IMR-90 (cell line): ENCODE measurements at regions not wholly inside any gene's neighbourhood (a gene's known extent, or its start where the extent isn't known, plus 50 kb on each side); places are given as distances from the start of the nearest gene placed in this dataset.

ENCODE experiments used
- ATAC-seq: fragments of 200-7000 bp; cut with Tn5 transposase; 2 replicates; pipeline ENCODE4 v1.9.1; 2020; ENCODE audit warnings: low read depth, mild to moderate bottlenecking, moderate library complexity
- BruUV-seq: library from RNA; stranded (reverse); fragments of 400-500 nt; replicated peaks from 2 replicates; lab custom pipeline; 2021; lab: Mats Ljungman, UMichigan
- CTCF ChIA-PET: fragments of 300-600 bp; formaldehyde crosslinking; extraction: SDS; loops from one replicate; lab custom pipeline; 2021; ENCODE audit warnings: antibody characterized with exemption; lab: Yijun Ruan, JAX
- POLR2A ChIA-PET: fragments of 300-600 bp; sonication (Branson Sonifier 250); formaldehyde crosslinking; loops from one replicate; lab custom pipeline; 2022; ENCODE audit warnings: antibody characterized with exemption; ENCODE audit not compliant: unreplicated experiment; lab: Charles Lee
- DNase-seq: peaks from one replicate; pipeline ENCODE4 v3.0.0; 2013
- H2AFZ ChIP-seq: replicated peaks from 2 replicates; pipeline ENCODE3; 2013; ENCODE audit warnings: low read length, mild to moderate bottlenecking; ENCODE audit not compliant: poor library complexity
- H2AK5ac ChIP-seq: 2 replicates; pipeline ENCODE4 v1.6.1; 2013; ENCODE audit warnings: low read depth, low read length, inconsistent platforms
- H2AK9ac ChIP-seq: replicated peaks from 2 replicates; pipeline ENCODE3; 2013; ENCODE audit warnings: mild to moderate bottlenecking, low read depth, low read length, moderate library complexity; ENCODE audit not compliant: poor library complexity
- H2BK120ac ChIP-seq: 2 replicates; pipeline ENCODE4 v1.6.1; 2013; ENCODE audit warnings: low read depth, low read length, inconsistent platforms
- H2BK15ac ChIP-seq: 3 replicates; pipeline ENCODE4 v1.6.1; 2013; ENCODE audit warnings: low read depth, low read length, inconsistent platforms
- H2BK20ac ChIP-seq: 2 replicates; pipeline ENCODE4 v1.6.1; 2013; ENCODE audit warnings: low read depth, mild to moderate bottlenecking, inconsistent platforms, low read length, moderate library complexity
- H2BK5ac ChIP-seq: 2 replicates; pipeline ENCODE4 v1.6.1; 2013; ENCODE audit warnings: mild to moderate bottlenecking, low read depth, low read length, inconsistent platforms; ENCODE audit not compliant: poor library complexity, severe bottlenecking
- H3K14ac ChIP-seq: replicated peaks from 2 replicates; pipeline ENCODE4 v1.6.1; 2013; ENCODE audit warnings: low read depth, low read length, inconsistent platforms
- H3K18ac ChIP-seq: 2 replicates; pipeline ENCODE4 v1.6.1; 2013; ENCODE audit warnings: low read depth, low read length, control low read depth
- H3K23ac ChIP-seq: 2 replicates; pipeline ENCODE4 v1.6.1; 2013; ENCODE audit warnings: low read depth, low read length, inconsistent platforms
- H3K27ac ChIP-seq: 2 replicates; pipeline ENCODE4 v1.5.1; 2013; ENCODE audit warnings: mild to moderate bottlenecking, control low read depth, low read length; ENCODE audit not compliant: insufficient read depth
- H3K27me3 ChIP-seq: 2 replicates; pipeline ENCODE4 v1.6.1; 2013; ENCODE audit warnings: low read length; ENCODE audit not compliant: control insufficient read depth, insufficient read depth
- H3K36me3 ChIP-seq: 2 replicates; pipeline ENCODE4 v1.6.1; 2013; ENCODE audit warnings: low read length, mixed read lengths; ENCODE audit not compliant: control insufficient read depth, insufficient read depth
- H3K4ac ChIP-seq: 2 replicates; pipeline ENCODE4 v1.6.1; 2013; ENCODE audit warnings: low read depth, low read length, inconsistent platforms
- H3K4me1 ChIP-seq: 2 replicates; pipeline ENCODE4 v1.6.1; 2013; ENCODE audit warnings: low read length, mixed read lengths; ENCODE audit not compliant: control insufficient read depth, insufficient read depth
- H3K4me2 ChIP-seq: 2 replicates; pipeline ENCODE4 v1.6.1; 2013; ENCODE audit warnings: low read depth, mild to moderate bottlenecking, control low read depth, low read length, moderate library complexity
- H3K4me3 ChIP-seq: 2 replicates; pipeline ENCODE4 v1.5.1; 2013; ENCODE audit warnings: low read depth, mild to moderate bottlenecking, control low read depth, low read length, moderate library complexity; ENCODE audit not compliant: insufficient read depth
- H3K56ac ChIP-seq: 2 replicates; pipeline ENCODE4 v1.6.1; 2013; ENCODE audit warnings: low read length, inconsistent platforms; ENCODE audit not compliant: insufficient read depth; ENCODE audit errors: extremely low read depth
- H3K79me1 ChIP-seq, 2 experiments: 2 replicates each; pipeline ENCODE4 v1.6.1; 2013; ENCODE audit warnings: low read length in 2 of 2, inconsistent platforms in 1 of 2, low read depth in 1 of 2
- H3K9ac ChIP-seq: 2 replicates; pipeline ENCODE4 v1.6.1; 2013; ENCODE audit warnings: low read depth, low read length, control low read depth
- H3K9me1 ChIP-seq: 2 replicates; pipeline ENCODE4 v1.6.1; 2013; ENCODE audit warnings: low read length, inconsistent platforms; ENCODE audit not compliant: insufficient read depth
- H3K9me3 ChIP-seq: 2 replicates; pipeline ENCODE4 v1.6.1; 2013; ENCODE audit warnings: low read length; ENCODE audit not compliant: control insufficient read depth, insufficient read depth
- H4K20me1 ChIP-seq: 2 replicates; pipeline ENCODE4 v1.6.1; 2013; ENCODE audit warnings: low read length, inconsistent platforms; ENCODE audit not compliant: insufficient read depth
- H4K5ac ChIP-seq: 2 replicates; pipeline ENCODE4 v1.6.1; 2013; ENCODE audit warnings: mild to moderate bottlenecking, low read depth, low read length, control low read depth
- H4K8ac ChIP-seq, 2 experiments: 2 replicates each; pipeline ENCODE4 v1.6.1; 2013; ENCODE audit warnings: low read depth in 2 of 2, low read length in 2 of 2, control low read depth in 1 of 2, inconsistent platforms in 1 of 2
- H4K91ac ChIP-seq: 2 replicates; pipeline ENCODE4 v1.6.1; 2013; ENCODE audit warnings: low read depth, low read length, inconsistent platforms; ENCODE audit not compliant: insufficient read depth
- MAFK ChIP-seq: IDR thresholded peaks from 2 replicates; pipeline ENCODE4 v1.6.1; 2012; ENCODE audit warnings: low read depth, low read length, improper control_type of control experiment
- WGBS, 2 experiments: methylation state at CpG; one replicate each; pipeline versions ENCODE4 v1.1.5 to v1.1.7; 2013; ENCODE audit warnings: missing lambda C conversion rate in 2 of 2; ENCODE audit not compliant: insufficient read length in 1 of 2; ENCODE audit errors: extremely low coverage in 2 of 2; 5-methylcytosine and 5-hydroxymethylcytosine counted together
- dilution Hi-C: fragments of 300-500 bp; cut with HindIII; formaldehyde crosslinking; loops from one replicate; pipeline ENCODE4 v1.14.3; 2018; ENCODE audit warnings: low sequenced_read_pairs; ENCODE audit not compliant: unreplicated experiment
- in situ Hi-C: fragments of 300-500 bp; cut with MboI; formaldehyde crosslinking; loops from 3 replicates; pipeline ENCODE4 v1.14.3; 2019; ENCODE audit warnings: low sequenced_read_pairs, inconsistent platforms, mixed read lengths
- intact Hi-C: fragments of 100-400 bp; cut with micrococcal nuclease; formaldehyde crosslinking; loops from 2 replicates; pipeline ENCODE4 v1.10.0; 2022

DNA sequence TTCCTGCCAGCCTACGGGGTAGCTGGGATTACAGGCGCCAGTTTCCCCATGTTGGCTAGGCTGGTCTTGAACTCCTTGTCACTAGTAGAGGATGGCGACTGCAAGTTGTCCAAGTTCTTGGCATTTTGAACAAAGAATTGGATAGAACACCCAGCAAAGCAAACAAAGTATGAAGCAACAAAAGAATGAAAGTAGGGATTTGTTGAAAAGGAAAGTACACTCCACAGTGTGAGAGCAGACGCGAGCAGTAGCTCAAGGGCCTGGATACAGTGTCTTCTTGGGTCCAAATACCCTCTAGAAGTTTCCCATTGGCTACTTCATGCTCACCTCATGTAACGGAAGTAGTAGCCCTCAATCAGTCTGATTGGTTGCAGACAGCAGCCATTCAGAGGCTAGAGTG is 152.2 kb downstream of the CCER1 start:
- Histone ChIP-seq H3K27ac (no peak overlapping the region), H2AK5ac (no peak overlapping the region), H2AFZ (no peak overlapping the region), H3K4me3 (no peak overlapping the region), H3K18ac (no peak overlapping the region), H4K20me1 (no peaks in the 10 kb centered on the region), H2AK9ac (no peak overlapping the region), H3K56ac (no peak overlapping the region), H3K9me1 (no peaks in the 10 kb centered on the region), H2BK120ac (no peak overlapping the region), H3K4ac (no peak overlapping the region), H2BK15ac (no peak overlapping the region), H3K4me2 (no peak overlapping the region), H3K23ac (no peak overlapping the region), H4K91ac (no peak overlapping the region), H3K79me1 (no peaks in the 10 kb centered on the region), H3K4me1 (no peaks in the 10 kb centered on the region), H2BK20ac (no peak overlapping the region), H3K9ac (no peak overlapping the region), H4K8ac (no peak overlapping the region), H4K5ac (no peak overlapping the region), H3K9me3 (no peaks in the 10 kb centered on the region), H3K14ac (no peak overlapping the region), H3K27me3 (no peaks in the 10 kb centered on the region), H3K36me3 (no peaks in the 10 kb centered on the region), H2BK5ac (no peak overlapping the region)
- intact Hi-C loops: no loop called here
- no peak for ATAC-seq
- dilution Hi-C loops: no loop called here
- DNase-seq: no peak
- in situ Hi-C loops: no loop called here
- CTCF ChIA-PET: no interaction called here
- POLR2A ChIA-PET: no interaction called here
- BruUV-seq: no TSS peak
- no CpG with 5 or more reads among the region's 6 CpGs for WGBS, 2 experiments
- TF ChIP-seq MAFK: no peak
